ENCODE measurements at regions not wholly inside any gene's neighbourhood (a gene's known extent, or its start where the extent isn't known, plus 50 kb on each side); places are given as distances from the start of the nearest gene placed in this dataset.
"Not testable (repeated sequence)": the region's sequence is repeated elsewhere in the genome, so short reads cannot be mapped to it uniquely, and the experiment has no call there.

DNA sequence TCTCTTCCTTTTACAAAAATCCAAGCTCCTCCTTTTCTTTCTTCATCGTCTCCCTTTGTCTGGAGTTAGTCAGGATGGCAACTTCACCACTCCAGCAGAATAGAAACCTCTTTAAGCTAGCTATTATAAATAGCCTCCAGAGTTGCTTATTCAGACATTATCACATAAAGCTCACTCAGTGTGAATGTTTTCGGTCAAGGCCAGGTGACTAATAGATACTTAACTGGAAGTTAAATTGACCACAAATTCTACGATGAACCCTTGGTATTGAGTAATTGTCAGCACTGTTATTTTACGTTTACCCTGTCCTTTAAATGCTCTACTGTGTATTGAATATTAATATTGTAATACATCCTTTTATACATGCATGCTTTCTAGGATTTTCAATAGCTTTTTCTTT, 340.4 kb downstream of the OTUD1 start:
- Mint-ChIP-seq H3K9me3 (no peaks in the 10 kb centered on the region), H3K27me3 (no peaks in the 10 kb centered on the region), H3K4me3 (no peak overlapping the region), H3K4me1 (ENCODE audit: low read depth) (peaks cover 16% of the 10 kb centered on the region), H3K36me3 (ENCODE audit: low read depth) (no peaks in the 10 kb centered on the region), H3K27ac (no peak overlapping the region)
- intact Hi-C loops (cut with micrococcal nuclease), result no loop called here

DNA sequence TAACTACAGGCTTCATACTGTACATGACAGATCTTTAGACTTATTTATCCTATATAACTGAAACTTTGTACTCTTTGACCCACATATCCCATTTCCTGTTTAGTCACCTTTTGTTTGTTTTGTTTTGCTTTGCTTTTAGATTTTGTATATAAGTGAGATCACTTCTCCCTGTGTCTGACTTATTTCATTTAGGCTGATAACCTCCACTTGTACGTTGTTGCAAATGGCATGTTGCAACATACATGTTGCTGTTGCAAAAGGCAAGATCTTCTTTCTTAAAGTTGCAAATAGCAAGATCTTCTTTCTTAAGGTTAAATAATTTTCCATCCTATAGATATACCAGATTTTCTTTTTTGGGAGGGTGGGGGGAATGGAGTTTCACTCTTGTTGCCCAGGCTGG, 341.5 kb downstream of the OTUD1 start:
- Mint-ChIP-seq H3K27me3 (no peaks in the 10 kb centered on the region), H3K4me1 (ENCODE audit: low read depth) (peaks cover 16% of the 10 kb centered on the region), H3K36me3 (ENCODE audit: low read depth) (no peaks in the 10 kb centered on the region), H3K27ac (no peak overlapping the region), H3K4me3 (no peak overlapping the region), H3K9me3 (no peaks in the 10 kb centered on the region)
- intact Hi-C loops (cut with micrococcal nuclease), result no loop called here

DNA sequence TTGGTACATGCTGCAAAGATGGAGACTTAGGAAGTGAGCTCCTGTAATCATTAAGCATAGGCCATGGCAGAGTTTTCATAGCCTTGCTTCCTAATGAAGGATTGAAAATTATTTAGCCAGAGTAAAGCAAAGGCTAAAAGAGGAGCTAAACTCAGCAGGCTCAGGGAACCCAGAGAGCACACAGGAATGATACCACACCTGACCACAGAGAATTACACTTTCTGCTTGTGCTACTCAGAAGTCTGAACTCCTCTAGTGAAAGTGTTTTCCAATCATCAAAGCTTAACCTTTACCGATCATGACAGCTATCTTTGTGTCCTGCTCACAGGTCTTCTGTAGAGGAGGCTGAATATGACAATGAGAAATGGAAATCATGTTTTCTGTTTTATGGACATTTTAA, 347.7 kb downstream of the OTUD1 start:
- no peak overlapping the region for H3K27ac Mint-ChIP-seq
- no peaks in the 10 kb centered on the region for H3K27me3 Mint-ChIP-seq
- no peaks in the 10 kb centered on the region for H3K9me3 Mint-ChIP-seq
- H3K36me3 Mint-ChIP-seq (ENCODE audit: low read depth), result no peaks in the 10 kb centered on the region
- intact Hi-C loops (cut with micrococcal nuclease), result no loop called here
- no peak overlapping the region for H3K4me3 Mint-ChIP-seq
- peaks cover 1% of the 10 kb centered on the region for H3K4me1 Mint-ChIP-seq (ENCODE audit: low read depth)

DNA sequence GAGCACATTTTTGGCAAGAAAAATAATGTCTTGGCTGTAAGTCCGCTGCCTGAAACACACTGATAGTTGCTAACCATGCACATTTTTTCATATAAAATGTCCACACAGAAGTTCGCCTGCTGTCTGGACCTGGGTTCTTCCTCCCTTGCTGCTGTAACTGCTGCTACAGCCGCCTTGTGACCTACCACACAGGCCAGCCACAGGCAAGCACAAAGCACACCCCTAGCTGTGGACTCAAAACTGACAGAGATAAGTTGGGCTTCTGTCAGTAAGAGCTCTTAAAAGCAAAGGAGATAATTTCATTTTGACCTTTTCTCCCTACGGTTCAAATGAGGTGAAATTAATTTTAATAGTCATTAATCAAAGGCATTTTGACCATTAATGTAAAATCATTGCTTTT, 354.7 kb downstream of the OTUD1 start:
- Mint-ChIP-seq H3K36me3 (ENCODE audit: low read depth) (no peaks in the 10 kb centered on the region), H3K27ac (no peak overlapping the region), H3K4me1 (ENCODE audit: low read depth) (peaks cover 5% of the 10 kb centered on the region), H3K4me3 (no peak overlapping the region), H3K9me3 (peaks cover 25% of the 10 kb centered on the region), H3K27me3 (no peaks in the 10 kb centered on the region)
- intact Hi-C loops (cut with micrococcal nuclease), result no loop called here

DNA sequence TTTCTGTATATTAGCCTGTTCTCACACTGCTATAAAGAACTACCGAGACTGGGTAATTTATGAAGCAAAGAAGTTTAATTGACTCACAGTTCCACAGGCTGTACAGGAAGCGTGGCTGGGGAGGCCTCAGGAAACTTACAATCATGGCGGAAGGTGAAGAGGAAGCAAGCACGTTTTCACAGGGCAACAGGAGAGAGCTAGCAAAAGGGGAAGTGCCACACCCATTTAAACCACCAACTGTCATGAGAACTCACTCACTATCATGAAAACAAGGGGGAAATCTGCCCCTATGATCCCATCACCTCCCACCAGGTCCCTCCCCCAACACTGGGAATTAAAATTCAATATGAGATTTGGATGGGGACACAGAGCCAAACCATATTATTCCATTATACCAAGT, 358.6 kb downstream of the OTUD1 start:
- H3K9me3 Mint-ChIP-seq, result peaks cover 47% of the 10 kb centered on the region
- H3K27ac Mint-ChIP-seq; H3K4me3 Mint-ChIP-seq; H3K27me3 Mint-ChIP-seq; intact Hi-C loops (cut with micrococcal nuclease); H3K36me3 Mint-ChIP-seq (ENCODE audit: low read depth); H3K4me1 Mint-ChIP-seq (ENCODE audit: low read depth): not testable (repeated sequence)

DNA sequence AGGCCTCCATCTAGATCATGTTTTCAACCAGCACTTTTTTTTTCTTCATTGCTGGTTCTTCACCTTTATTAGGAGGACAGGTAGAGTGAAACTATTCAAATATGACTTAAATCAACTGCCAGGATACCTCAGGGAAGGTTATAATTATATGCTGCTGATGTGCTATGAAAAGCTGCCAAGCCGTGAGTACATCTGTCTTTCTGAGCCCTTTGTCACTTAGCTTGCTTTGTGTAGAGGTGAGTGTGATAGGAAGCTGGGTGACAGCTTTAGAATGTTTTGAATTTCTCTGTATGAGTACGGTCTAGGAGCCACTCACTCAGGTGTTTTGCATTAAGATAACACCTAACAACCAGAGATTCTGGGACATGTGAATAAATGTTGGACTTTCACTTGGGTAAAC, 365.2 kb downstream of the OTUD1 start:
- Mint-ChIP-seq H3K27ac (no peak overlapping the region), H3K27me3 (no peaks in the 10 kb centered on the region)

DNA sequence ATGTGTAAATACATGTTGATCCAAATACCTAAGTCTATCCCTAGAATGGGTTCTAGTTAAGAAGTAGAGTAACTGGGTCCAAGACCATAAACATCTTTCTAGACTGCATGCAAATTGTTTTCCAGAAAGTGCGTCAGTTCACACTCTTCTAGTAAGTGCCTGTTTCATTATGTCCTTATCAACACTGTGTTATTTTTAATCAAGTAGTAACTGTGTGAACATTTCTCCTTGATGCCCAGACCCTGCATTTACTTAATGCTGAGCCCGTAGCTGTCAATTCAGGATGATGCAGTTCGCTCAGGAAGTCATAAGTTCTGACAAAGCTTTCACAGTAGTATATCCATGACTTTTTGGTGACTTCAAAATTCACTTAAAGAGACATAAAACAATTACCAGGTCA, 374.8 kb downstream of the OTUD1 start:
- H3K27ac Mint-ChIP-seq, result no peak overlapping the region
- no peaks in the 10 kb centered on the region for H3K27me3 Mint-ChIP-seq
- no peaks in the 10 kb centered on the region for H3K9me3 Mint-ChIP-seq
- H3K36me3 Mint-ChIP-seq (ENCODE audit: low read depth), result no peaks in the 10 kb centered on the region
- intact Hi-C loops (cut with micrococcal nuclease), result no loop called here
- H3K4me1 Mint-ChIP-seq (ENCODE audit: low read depth), result no peaks in the 10 kb centered on the region
- no peak overlapping the region for H3K4me3 Mint-ChIP-seq

More for the DNA sequence above, 365.2 kb downstream of the OTUD1 start:
- peaks cover 19% of the 10 kb centered on the region for H3K9me3 Mint-ChIP-seq
- intact Hi-C loops (cut with micrococcal nuclease), result no loop called here
- no peaks in the 10 kb centered on the region for H3K4me1 Mint-ChIP-seq (ENCODE audit: low read depth)
- no peaks in the 10 kb centered on the region for H3K36me3 Mint-ChIP-seq (ENCODE audit: low read depth)
- H3K4me3 Mint-ChIP-seq, result no peak overlapping the region

DNA sequence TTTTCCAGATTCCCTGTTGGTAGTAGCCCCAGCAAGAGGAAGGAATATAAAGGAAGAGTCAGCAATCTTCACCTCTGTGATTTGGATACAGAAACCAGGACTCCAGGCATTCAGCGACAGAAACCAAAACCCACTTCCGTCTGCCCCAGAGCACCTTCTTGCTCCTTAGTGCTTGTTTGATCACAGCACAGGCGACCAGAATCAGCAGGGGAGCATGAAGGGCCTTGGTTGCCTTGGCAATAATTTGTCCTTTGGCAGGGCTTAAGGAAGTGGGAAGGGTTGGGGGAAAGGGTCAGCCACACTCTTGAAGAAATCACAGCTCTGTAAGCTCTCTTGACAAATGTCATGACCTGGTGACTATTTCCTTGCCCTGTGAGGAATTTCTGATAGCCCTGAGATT, 379.6 kb downstream of the OTUD1 start:
- intact Hi-C loops (cut with micrococcal nuclease), result no loop called here
- Mint-ChIP-seq H3K4me3 (no peak overlapping the region), H3K36me3 (ENCODE audit: low read depth) (no peaks in the 10 kb centered on the region), H3K27ac (no peak overlapping the region), H3K4me1 (ENCODE audit: low read depth) (no peaks in the 10 kb centered on the region), H3K27me3 (no peaks in the 10 kb centered on the region), H3K9me3 (no peaks in the 10 kb centered on the region)

DNA sequence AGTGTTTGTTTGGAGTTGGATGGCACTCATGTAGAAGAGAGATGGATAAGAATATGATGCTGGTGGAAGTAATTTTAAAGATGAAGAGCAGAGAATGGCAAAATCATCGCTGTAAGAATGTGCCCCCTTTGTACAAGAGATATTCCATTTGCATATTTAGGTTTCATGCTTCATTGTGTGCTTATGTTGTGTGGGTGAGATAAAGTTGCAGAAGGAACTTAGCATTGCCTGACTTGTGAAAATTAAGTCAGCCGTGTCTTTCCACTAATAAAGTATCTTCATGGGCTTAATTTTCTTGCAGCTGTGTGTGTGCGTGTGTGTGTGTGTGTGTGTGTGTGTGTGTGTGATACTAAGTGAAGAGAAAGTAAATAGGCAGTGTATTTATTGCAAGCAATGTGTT, 381.9 kb downstream of the OTUD1 start:
- no peaks in the 10 kb centered on the region for H3K9me3 Mint-ChIP-seq
- intact Hi-C loops (cut with micrococcal nuclease), result no loop called here
- no peak overlapping the region for H3K4me3 Mint-ChIP-seq
- no peaks in the 10 kb centered on the region for H3K36me3 Mint-ChIP-seq (ENCODE audit: low read depth)
- no peaks in the 10 kb centered on the region for H3K4me1 Mint-ChIP-seq (ENCODE audit: low read depth)
- no peak overlapping the region for H3K27ac Mint-ChIP-seq
- no peaks in the 10 kb centered on the region for H3K27me3 Mint-ChIP-seq

DNA sequence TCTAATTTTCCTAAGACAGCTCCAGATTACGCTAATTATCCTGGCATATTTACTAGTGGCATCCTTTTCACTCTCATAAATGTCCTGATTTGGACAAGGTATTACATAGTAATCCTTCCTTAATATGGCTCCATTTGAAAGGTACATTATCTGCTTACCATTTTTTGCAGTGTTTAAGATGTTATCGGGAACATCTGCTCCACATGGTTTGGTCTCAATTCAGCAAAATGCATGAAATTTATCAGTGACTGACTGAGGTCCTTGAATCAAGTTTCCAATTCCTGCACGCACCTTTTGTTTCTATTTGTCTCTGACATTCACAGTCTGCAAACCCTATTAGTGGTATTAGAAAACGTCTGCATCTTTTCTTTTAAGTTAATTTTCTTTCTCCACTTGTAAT, 384.1 kb upstream of the KIAA1217 start:
- Mint-ChIP-seq H3K4me3 (no peak overlapping the region), H3K4me1 (ENCODE audit: low read depth) (no peaks in the 10 kb centered on the region), H3K9me3 (no peaks in the 10 kb centered on the region), H3K36me3 (ENCODE audit: low read depth) (no peaks in the 10 kb centered on the region), H3K27me3 (no peaks in the 10 kb centered on the region), H3K27ac (no peak overlapping the region)
- intact Hi-C loops (cut with micrococcal nuclease), result no loop called here

DNA sequence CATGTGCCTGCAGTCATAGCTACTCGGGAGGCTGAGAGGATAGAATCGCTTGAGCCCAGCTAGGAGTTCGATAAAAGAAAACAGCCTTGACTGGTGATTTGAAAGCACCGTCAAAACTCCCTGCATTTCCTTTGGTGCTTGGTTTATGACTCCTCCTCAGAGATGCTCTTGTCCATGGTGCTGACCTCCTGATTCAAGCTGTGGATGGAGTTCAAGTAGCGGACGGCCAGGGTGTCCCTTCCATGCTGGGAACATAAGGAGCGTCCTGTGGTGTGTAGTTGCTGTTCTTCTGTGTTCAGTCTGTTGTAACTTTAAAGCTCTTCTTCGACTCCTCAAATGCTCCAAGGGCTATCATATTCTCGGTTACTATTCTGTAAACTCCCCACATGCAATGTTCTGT, 382.5 kb upstream of the KIAA1217 start:
- Mint-ChIP-seq H3K9me3 (no peaks in the 10 kb centered on the region), H3K27me3 (no peaks in the 10 kb centered on the region), H3K36me3 (ENCODE audit: low read depth) (no peaks in the 10 kb centered on the region), H3K27ac (no peak overlapping the region), H3K4me1 (ENCODE audit: low read depth) (no peaks in the 10 kb centered on the region), H3K4me3 (no peak overlapping the region)
- intact Hi-C loops (cut with micrococcal nuclease), result no loop called here

DNA sequence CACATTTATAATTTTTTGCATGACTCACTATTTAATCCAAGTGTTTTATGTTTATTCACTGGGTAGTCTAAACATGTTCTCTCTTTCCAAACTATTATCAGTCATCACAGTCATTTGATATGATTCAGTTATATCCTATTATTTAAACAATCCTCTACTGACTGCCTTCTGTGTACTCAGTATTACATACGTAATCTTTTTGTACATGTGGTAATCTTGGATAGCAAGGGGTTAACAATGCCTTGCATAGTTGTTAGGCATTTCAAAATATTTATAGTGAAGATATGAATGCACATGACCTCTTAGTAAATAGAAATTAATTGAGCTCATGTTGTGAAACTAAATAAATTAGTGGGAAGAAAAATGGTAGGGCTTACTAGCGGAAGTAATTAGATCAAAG, 379.4 kb upstream of the KIAA1217 start:
- H3K27me3 Mint-ChIP-seq, result no peaks in the 10 kb centered on the region
- intact Hi-C loops (cut with micrococcal nuclease), result no loop called here
- H3K4me1 Mint-ChIP-seq (ENCODE audit: low read depth), result no peaks in the 10 kb centered on the region
- no peaks in the 10 kb centered on the region for H3K9me3 Mint-ChIP-seq
- no peak overlapping the region for H3K27ac Mint-ChIP-seq
- no peak overlapping the region for H3K4me3 Mint-ChIP-seq
- H3K36me3 Mint-ChIP-seq (ENCODE audit: low read depth), result no peaks in the 10 kb centered on the region

DNA sequence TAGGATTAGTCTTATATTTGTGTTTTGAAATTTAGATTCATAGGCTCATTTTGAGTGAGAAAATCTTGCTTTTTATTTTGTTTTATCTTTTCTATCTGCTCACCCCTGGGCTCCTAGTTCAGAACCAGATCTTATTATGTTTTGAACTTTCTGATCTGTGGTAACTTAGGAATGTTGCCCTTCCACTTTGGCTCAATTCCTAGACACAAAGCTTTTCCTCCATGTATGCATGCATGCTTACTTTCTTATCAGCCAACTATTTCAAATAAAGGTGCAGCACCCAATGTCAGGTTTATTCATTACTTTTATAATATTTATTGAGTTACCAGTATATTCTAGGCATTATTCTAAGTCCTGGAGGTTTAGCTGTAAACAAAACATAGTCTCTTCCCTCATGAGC, 374.8 kb upstream of the KIAA1217 start:
- H3K36me3 Mint-ChIP-seq (ENCODE audit: low read depth), result no peaks in the 10 kb centered on the region
- no peaks in the 10 kb centered on the region for H3K27me3 Mint-ChIP-seq
- no peaks in the 10 kb centered on the region for H3K4me1 Mint-ChIP-seq (ENCODE audit: low read depth)
- H3K9me3 Mint-ChIP-seq, result no peaks in the 10 kb centered on the region
- no peak overlapping the region for H3K4me3 Mint-ChIP-seq
- H3K27ac Mint-ChIP-seq, result no peak overlapping the region
- intact Hi-C loops (cut with micrococcal nuclease), result no loop called here

DNA sequence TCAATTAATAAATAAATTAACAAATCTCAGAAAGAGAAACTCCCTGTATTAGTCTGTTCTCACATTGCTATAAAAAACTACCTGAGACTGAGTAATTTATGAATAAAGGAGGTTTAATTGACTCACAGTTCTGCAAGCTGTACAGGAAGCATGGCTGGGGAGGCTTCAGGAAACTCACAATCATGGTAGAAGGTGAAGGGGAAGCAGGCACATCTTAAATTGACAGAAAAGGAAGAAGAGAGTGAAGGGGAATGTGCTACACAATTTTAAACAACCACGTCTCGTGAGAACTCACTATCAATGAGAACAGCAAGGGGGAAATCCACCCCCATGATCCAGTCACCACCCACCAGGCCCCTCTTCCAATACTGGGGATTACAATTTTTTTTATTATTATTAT, 358.3 kb upstream of the KIAA1217 start:
- H3K9me3 Mint-ChIP-seq, result peaks cover 34% of the 10 kb centered on the region
- H3K36me3 Mint-ChIP-seq (ENCODE audit: low read depth), result no peaks in the 10 kb centered on the region
- H3K4me1 Mint-ChIP-seq (ENCODE audit: low read depth), result no peaks in the 10 kb centered on the region
- H3K27me3 Mint-ChIP-seq, result no peaks in the 10 kb centered on the region
- intact Hi-C loops (cut with micrococcal nuclease), result no loop called here
- H3K4me3 Mint-ChIP-seq, result no peak overlapping the region
- H3K27ac Mint-ChIP-seq, result no peak overlapping the region

DNA sequence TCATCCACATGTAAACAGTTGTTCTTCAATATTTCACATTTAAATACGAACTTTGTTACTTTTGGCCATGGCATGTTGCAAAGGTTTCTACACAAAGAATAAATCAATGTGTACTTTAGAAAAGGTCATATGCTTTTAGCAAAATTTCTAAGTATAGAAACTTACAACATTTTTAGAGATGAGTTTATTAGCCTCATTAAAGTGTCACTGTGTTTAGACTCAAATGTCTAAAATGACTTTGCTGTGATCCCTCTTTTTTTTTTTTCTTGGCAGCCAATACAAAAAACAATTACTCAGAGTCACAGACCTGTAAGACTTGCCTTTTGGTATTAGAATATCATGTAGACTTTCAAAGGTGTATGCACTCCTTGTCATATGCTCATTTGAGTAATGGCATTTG, 349.3 kb upstream of the KIAA1217 start:
- no peaks in the 10 kb centered on the region for H3K4me1 Mint-ChIP-seq (ENCODE audit: low read depth)
- H3K27me3 Mint-ChIP-seq, result no peaks in the 10 kb centered on the region
- H3K9me3 Mint-ChIP-seq, result peaks cover 30% of the 10 kb centered on the region
- intact Hi-C loops (cut with micrococcal nuclease), result no loop called here
- H3K36me3 Mint-ChIP-seq (ENCODE audit: low read depth), result no peaks in the 10 kb centered on the region
- H3K27ac Mint-ChIP-seq, result no peak overlapping the region
- no peak overlapping the region for H3K4me3 Mint-ChIP-seq

Measured in dendritic cell treated with granulocyte-macrophage colony-stimulating factor and Interleukin-4, amounts not matched to agents 40 ng/mL and 50 ng/mL, for 4 days (primary cell).